HFFc6 (cell line): ENCODE measurements at regions not wholly inside any gene's neighbourhood (a gene's known extent, or its start where the extent isn't known, plus 50 kb on each side); places are given as distances from the start of the nearest gene placed in this dataset.

Experiments
- DNase-seq: peaks from one replicate; pipeline ENCODE4 v3.0.0-alpha.2; 2018
- H3K27ac Mint-ChIP-seq: 2 replicates; pipeline ENCODE4 v1.8.0; 2020; ENCODE audit warnings: mild to moderate bottlenecking, mixed read lengths
- H3K27me3 Mint-ChIP-seq: 2 replicates; pipeline ENCODE4 v1.8.0; 2021; ENCODE audit warnings: mild to moderate bottlenecking, moderate library complexity, mixed read lengths; ENCODE audit not compliant: insufficient read depth
- H3K36me3 Mint-ChIP-seq: 2 replicates; pipeline ENCODE4 v1.8.0; 2021; ENCODE audit warnings: low read depth, mixed read lengths
- H3K4me1 Mint-ChIP-seq: 2 replicates; pipeline ENCODE4 v1.8.0; 2020; ENCODE audit warnings: low read depth, mixed read lengths
- H3K4me3 Mint-ChIP-seq: 2 replicates; pipeline ENCODE4 v1.8.0; 2020; ENCODE audit warnings: mild to moderate bottlenecking, moderate library complexity, mixed read lengths
- H3K9me3 Mint-ChIP-seq: 2 replicates; pipeline ENCODE4 v1.8.0; 2020; ENCODE audit warnings: mild to moderate bottlenecking, mixed read lengths
- TF ChIP-seq, protein P1 (sequence below): fragments of 200-600 bp; sonication (generic); IDR thresholded peaks from 2 replicates; pipeline ENCODE4 v1.5.0; 2021; ENCODE audit warnings: antibody characterized with exemption, mild to moderate bottlenecking

DNA sequence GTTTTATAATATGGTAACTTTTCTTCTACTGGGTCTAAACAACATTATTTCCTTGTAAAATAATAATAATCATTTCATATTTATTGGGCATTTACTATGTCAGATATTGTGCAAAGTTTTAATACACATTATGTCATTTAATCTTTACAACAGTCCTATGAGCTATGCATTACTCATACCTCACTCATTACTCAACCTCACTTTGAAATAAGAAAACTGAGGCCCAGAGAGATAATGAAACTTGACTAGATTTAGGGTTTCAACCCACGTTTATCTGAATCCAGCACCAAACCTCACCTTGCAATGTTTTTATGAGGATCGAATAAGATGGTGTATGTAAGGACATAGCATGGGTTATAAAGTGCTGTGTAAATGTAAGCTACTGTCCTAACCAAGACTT lies 153.2 kb upstream of the SLC13A1 start:
- Mint-ChIP-seq H3K27me3 (no peaks in the 10 kb centered on the region), H3K9me3 (peaks cover 17% of the 10 kb centered on the region), H3K27ac (no peak overlapping the region), H3K4me3 (no peak overlapping the region), H3K4me1 (no peaks in the 10 kb centered on the region), H3K36me3 (no peaks in the 10 kb centered on the region)
- TF ChIP-seq, protein P1, sequence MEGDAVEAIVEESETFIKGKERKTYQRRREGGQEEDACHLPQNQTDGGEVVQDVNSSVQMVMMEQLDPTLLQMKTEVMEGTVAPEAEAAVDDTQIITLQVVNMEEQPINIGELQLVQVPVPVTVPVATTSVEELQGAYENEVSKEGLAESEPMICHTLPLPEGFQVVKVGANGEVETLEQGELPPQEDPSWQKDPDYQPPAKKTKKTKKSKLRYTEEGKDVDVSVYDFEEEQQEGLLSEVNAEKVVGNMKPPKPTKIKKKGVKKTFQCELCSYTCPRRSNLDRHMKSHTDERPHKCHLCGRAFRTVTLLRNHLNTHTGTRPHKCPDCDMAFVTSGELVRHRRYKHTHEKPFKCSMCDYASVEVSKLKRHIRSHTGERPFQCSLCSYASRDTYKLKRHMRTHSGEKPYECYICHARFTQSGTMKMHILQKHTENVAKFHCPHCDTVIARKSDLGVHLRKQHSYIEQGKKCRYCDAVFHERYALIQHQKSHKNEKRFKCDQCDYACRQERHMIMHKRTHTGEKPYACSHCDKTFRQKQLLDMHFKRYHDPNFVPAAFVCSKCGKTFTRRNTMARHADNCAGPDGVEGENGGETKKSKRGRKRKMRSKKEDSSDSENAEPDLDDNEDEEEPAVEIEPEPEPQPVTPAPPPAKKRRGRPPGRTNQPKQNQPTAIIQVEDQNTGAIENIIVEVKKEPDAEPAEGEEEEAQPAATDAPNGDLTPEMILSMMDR = no peak
- no peak for DNase-seq

DNA sequence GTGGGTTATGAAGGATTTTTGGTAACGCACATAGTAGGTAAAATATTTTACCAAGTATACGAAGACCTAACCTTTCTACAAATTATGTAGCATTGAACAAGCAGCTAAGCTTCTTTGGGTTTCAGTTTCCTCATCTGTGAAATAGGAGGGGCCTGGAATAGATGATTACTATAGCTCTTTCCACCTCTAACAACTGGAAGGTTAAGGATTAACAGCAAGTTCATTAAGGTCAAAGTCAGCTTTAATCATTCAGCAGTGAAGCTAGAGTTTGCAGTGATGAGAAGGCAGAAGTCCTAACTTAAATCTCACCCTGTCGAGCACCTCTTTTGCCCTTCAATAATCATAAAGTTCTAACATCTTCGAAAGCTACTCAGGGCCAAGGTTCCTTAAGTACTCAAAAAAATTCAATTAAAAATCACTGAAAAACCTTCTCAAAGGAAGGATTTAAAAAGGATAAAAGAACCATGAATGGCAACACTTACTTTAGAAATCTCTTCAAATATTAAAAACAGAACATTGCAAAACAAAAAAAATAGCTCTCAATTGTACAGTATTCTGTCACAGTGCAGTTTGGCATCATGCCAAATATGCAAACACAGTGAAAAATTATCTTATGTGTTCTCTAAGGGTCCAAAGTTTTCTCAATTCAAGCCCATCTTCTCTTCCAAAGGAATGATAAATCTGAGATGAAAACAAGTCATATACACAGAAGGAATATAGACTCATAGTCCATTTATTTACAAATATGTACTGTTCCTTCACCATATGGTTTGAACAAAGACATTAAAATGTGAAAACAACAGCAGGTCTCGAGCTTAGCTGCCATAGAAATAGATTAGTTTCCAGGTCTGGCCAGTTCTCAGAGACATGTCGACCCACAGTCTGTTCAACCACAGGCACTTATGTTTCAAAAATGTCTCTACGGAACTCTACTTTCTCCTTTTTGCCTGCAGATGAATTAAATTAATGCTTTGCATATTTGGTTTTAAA lies 152.0 kb upstream of the SLC13A1 start:
- Mint-ChIP-seq H3K27me3 (no peaks in the 10 kb centered on the region), H3K9me3 (peaks cover 17% of the 10 kb centered on the region), H3K27ac (no peak overlapping the region), H3K4me1 (no peaks in the 10 kb centered on the region), H3K36me3 (no peaks in the 10 kb centered on the region), H3K4me3 (no peak overlapping the region)
- DNase-seq = no peak
- TF ChIP-seq, protein P1 = no peak

DNA sequence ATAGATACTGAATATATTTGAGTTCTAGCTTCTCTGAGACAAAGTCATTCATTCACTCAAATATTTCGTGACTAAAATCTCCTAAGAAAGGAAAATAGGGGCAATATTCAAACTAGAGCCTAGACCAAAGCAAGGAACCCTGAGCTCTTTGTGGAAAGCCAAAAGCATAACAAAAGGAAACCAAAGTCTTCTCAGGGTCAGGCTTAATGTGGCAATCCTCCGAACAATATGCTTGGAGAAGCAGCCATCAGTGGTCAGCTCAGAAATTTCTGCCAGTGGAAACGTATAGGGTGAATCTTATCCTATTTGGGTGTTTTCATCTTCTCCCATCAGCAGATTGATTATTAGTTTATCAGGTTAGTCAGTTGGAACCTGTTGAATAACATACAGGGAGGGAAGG lies 151.3 kb upstream of the SLC13A1 start:
- no peaks in the 10 kb centered on the region for H3K27me3 Mint-ChIP-seq
- H3K36me3 Mint-ChIP-seq = no peaks in the 10 kb centered on the region
- TF ChIP-seq, protein P1 = no peak
- no peak for DNase-seq
- H3K9me3 Mint-ChIP-seq = peaks cover 12% of the 10 kb centered on the region
- no peak overlapping the region for H3K4me3 Mint-ChIP-seq
- H3K27ac Mint-ChIP-seq = no peak overlapping the region
- H3K4me1 Mint-ChIP-seq = no peaks in the 10 kb centered on the region

DNA sequence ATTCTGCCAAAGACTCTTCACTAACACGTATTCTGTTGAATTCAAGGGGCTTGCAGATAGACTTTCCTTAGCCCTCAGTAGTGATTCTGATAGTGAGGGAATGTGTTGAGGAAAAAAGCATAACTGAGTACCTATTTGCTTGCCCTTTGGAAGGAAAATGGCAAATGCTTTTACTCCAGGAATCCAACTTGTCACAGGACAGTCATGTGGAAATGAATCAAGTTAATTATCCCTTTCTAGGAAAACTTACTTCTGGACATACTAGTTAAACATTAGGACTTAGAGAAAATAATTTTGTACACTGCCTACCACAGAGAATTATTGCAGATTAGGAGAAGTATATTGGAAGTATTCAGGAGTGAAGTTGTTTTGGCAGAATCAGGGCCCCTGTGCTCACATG lies 148.9 kb upstream of the SLC13A1 start:
- H3K4me3 Mint-ChIP-seq = no peak overlapping the region

DNA sequence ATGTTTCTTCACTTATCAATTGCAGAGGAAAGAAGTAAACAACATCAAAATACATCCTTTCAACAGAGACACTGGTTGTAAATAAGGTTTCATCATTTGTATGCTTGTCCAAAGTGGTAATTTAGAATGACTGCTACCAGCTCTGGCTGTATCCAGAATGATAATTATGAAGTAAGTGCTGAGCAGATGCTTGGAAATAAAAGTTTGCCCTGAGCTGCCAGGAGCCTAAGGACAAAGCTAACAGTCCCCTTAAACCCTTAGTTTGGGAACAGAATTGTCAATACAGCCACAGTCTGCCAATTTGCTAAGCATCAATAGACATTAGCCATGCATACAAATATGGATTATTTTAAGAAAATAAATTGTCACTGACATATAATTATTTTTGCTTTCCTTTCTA lies 147.0 kb upstream of the SLC13A1 start:
- Mint-ChIP-seq H3K36me3 (no peaks in the 10 kb centered on the region), H3K27ac (no peak overlapping the region), H3K4me1 (no peaks in the 10 kb centered on the region), H3K27me3 (no peaks in the 10 kb centered on the region), H3K4me3 (no peak overlapping the region), H3K9me3 (peaks cover 22% of the 10 kb centered on the region)
- no peak for DNase-seq
- TF ChIP-seq, protein P1 = no peak

More for the DNA sequence above, 148.9 kb upstream of the SLC13A1 start:
- TF ChIP-seq, protein P1 = no peak
- Mint-ChIP-seq H3K27ac (no peak overlapping the region), H3K36me3 (no peaks in the 10 kb centered on the region), H3K9me3 (peaks cover 18% of the 10 kb centered on the region), H3K27me3 (no peaks in the 10 kb centered on the region), H3K4me1 (no peaks in the 10 kb centered on the region)
- no peak for DNase-seq
